NCI-H128 (cell line): ENCODE measurements at regions not wholly inside any gene's neighbourhood (a gene's known extent, or its start where the extent isn't known, plus 50 kb on each side); places are given as distances from the start of the nearest gene placed in this dataset.
"Not testable (repeated sequence)": the region's sequence is repeated elsewhere in the genome, so short reads cannot be mapped to it uniquely, and the experiment has no call there.

ENCODE experiments used
- DNase-seq: peaks from one replicate; lab custom pipeline; 2025; ENCODE audit not compliant: unreplicated experiment; lab: John Stamatoyannopoulos, UW

GRCh38 chr18:47729356-47729755, 201.1 kb downstream of the SMAD2 start:
- DNase-seq = no peak

DNA sequence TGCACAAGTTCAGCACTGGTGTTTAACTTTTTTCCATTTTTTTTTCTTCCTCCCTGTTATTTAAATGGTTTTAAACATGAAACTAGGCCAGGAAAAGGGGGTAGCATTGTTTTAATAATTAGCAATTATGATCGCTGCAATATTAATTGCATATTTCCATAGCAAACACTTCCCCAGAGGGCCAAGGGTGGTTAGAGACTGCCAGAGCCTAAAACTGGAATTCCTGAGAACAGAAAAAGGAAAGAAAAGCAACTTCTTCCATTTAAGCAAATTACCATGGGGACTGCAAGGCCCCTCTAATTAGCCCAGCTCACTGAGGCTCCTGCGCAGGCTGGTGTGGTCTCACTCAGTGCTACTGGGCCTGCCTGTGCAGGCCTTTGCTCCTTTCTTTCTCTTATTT, 201.5 kb downstream of the SMAD2 start:
- no peak for DNase-seq

GRCh38 chr18:47727409-47727808, 203.1 kb downstream of the SMAD2 start:
- DNase-seq = no peak

DNA sequence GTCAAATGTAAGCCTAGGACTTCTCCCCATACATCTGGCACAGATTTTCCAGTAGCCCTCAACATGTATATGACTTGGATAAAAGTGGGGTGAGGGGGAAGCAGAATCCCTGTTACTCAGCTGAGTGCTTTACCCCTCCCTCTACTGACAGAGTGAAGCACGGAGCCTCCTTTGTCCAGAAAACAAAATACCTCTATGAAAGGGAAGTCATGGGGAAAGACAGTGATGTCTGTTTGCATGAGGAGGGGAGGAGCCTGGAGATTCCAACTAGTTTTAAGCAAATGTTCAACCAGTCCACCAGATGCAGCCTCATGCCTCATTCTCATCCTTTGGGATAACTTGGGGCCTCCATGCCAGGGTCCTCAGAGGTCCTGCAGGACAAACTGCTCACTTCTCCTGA, 203.9 kb downstream of the SMAD2 start:
- DNase-seq = no peak

- DNase-seq = no peak
These were observed 204.8 kb downstream of the SMAD2 start for GRCh38 chr18:47725656-47726055.

DNA sequence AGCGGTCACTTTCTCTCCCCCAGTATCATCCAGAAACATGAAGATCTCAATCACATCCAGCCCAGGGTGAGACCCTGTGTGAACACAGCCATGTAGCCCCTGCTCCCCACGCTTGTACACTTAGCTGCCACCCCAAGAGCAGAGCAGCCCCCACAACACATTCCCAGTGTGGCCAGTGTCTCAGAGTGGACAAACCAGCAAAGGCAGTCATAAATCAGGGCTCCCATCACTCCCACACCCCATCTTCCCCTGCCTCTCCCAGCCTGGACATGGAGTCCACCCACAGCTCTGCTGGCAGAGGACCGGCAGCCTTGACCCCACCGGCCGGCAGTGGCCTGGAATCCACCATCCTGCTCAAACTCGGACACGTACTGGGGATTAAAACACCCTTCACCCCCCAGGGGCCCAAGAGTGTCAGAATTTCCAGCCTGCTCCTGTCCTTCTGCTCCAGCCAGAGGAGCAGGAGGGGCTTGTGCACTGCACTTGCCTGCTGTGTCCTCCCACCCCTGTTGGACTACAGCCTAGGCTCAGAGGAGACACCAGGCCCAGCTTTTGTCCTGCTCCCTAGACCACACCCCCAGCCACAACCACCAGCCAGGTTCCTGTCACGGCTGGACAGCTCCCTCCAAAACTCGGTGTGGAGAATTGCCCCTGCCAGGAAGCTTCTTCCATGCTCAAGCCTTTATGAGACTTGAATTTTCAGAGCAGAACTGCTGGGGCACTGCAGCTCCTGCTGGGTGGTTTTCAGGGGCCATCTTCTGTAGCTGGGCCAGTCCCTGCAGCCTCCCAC, 206.1 kb downstream of the SMAD2 start:
- DNase-seq = no peak

DNA sequence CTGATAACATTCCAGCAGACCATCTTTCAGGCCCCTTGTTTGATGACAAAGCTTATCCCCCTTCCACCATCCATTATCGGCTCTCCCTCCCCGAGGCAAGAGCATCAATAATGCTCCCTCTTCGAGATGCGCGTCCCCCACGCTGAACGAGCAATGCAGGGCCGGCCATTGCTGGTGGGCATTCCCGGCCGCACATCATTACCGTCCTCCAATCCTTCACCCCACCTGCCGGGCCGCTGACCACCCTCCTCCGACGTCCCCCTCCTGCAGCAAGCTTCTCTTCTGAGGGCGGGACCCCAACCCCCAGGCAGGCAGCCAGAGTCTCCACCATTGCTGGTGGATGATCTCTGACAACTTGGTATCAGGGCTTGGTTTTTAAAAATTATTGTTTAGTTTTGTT, 208.6 kb downstream of the SMAD2 start:
- no peak for DNase-seq

GRCh38 chr18:47720741-47721140, 209.7 kb downstream of the SMAD2 start:
- no peak for DNase-seq

- no peak for DNase-seq
These were observed 211.2 kb downstream of the SMAD2 start for GRCh38 chr18:47719096-47719780.

- no peak for DNase-seq
These were observed 211.8 kb downstream of the SMAD2 start for GRCh38 chr18:47718646-47719045.

DNA sequence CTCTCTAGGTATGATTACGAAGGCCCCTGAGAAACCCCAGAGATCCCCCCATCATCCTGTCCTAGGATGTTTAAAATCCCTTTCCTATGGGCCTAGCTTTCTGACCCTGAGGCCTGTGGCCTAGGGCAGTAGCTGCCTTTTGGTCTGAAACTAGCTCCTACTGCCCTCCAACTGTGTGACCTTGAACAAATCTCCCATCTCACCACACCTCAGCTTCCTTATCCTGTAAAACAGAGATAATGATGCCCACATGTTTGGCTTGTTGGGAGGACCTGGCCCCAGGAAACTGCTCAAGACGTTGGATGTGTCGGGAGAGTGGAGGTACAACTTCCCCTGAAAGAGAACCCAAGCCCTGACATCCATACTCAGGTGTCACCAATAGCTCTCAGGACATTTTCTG, 213.2 kb downstream of the SMAD2 start:
- no peak for DNase-seq

GRCh38 chr18:47716632-47717185, 213.8 kb downstream of the SMAD2 start:
- DNase-seq = no peak

DNA sequence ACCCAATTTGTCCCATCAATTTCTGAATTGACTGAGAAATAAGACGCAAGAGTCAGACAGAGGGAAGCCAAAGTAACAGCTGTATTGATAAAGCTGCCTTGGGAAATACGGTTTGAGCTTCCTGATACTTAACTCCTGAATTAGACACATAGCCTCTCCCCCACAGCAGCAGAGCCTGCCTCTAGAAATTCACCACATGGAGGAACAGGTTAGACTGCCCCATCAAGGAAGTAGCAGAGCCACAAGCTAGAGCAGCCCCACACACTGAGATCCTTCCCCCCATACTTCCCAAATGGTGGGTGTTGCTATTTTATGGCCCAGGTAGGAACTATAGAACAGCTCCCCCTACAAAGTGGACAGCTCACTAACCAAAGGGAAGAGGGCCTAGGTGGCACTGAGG, 220.0 kb downstream of the SMAD2 start:
- DNase-seq = no peak

- no peak for DNase-seq
These were observed 220.9 kb downstream of the SMAD2 start for GRCh38 chr18:47709556-47709955.

- DNase-seq = no peak
These were observed 222.3 kb downstream of the SMAD2 start for GRCh38 chr18:47708206-47708605.

GRCh38 chr18:47701134-47701533, 229.3 kb downstream of the SMAD2 start:
- DNase-seq = no peak

DNA sequence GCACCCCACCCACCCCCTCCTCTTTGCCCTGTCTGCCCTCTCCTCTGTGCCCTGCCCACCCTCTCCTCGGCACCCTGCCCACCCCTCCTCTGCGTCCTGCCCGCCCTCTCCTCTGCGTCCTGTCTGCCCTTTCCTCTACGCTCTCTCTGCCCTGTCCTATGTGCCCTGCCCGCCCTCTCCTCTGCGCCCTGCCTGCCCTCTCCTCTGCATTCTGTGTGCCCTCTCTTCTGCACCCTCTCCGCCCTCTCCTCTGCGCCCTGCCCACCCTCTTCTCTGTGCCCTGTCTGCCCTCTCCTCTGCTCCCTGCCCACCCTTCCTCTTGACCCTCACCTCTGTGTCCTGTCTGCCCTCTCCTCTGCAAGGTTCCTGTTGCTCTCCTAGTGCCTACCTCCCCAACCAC, 233.6 kb downstream of the SMAD2 start:
- DNase-seq = no peak

DNA sequence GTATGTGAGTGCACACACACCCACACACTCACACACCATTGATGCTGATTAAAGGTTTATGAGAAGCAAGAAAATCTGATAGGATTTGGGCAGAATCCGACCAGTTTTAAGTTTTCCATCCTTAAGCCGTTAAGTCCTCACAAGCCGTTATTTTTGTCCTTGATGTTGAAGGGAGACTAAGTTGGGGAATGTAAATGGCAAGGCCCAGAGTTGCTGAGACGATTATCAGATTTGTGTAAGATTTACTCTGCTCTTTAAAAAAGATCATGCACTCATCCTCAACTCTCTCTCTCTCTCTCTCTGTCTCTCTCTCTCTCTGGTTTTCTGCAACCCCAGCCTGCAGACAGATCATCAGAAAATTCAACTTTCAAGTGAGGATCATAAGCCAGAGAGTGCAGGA, 238.8 kb downstream of the SMAD2 start:
- DNase-seq = no peak

DNA sequence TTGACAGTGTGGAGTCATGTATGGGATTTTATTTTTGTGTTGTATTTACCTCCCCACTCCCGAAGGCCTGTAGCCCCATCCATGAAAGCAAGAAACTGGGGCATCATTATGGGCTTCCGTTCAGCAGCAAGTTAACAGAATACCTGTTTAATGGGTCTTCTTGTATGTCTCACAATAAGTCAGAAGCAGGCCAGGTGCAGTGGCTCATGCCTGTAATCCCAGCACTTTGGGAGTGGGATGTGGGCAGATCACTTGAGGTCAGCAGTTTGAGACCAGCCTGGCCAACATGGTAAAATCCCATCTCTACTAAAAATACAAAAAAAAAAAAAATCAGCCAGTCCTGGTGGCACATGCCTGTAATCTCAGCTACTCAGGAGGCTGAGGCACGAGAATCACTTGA, 239.7 kb downstream of the SMAD2 start:
- not testable (repeated sequence) for DNase-seq

DNA sequence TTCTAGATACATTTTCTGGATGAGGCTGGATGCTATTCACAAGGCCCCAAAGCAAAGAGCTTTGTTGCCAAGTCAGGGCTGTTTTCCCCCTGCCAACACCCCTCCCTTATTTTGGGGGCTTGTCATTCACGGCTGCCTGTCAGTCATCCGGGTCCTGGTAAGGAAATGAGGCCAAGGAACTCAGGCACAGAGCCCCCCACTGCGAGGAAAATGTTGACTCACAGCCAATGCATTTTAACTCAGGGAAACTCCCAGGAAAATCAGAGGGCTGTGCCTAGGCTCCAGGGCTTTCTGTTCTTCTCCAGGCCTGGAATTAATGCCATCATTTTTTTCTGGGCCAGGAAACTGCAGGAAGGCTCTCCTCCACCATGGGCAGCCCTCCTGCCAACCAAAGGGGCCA, 241.1 kb downstream of the SMAD2 start:
- DNase-seq = no peak

DNA sequence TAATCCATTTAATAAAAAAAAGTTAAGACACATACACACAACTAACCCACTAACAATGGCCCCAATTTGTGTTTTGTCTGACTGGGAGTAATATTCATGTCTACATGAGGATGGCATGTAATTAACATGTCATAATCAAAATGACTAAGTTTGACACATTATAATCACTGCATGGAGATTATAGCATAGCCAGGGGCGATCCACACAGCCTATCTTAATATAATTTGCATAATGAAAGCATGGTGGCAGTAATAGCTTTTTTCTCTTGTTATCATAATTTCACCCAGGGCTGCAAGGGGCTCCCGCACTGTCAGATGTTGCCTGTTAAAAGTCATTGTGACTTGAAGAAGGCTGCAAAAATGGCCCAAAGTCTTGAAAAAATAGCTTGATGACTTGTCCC, 243.7 kb downstream of the SMAD2 start:
- DNase-seq = no peak

GRCh38 chr18:47683774-47684173, 246.7 kb downstream of the SMAD2 start:
- no peak for DNase-seq
